ENCODE measurements at regions not wholly inside any gene's neighbourhood (a gene's known extent, or its start where the extent isn't known, plus 50 kb on each side); places are given as distances from the start of the nearest gene placed in this dataset.

DNA sequence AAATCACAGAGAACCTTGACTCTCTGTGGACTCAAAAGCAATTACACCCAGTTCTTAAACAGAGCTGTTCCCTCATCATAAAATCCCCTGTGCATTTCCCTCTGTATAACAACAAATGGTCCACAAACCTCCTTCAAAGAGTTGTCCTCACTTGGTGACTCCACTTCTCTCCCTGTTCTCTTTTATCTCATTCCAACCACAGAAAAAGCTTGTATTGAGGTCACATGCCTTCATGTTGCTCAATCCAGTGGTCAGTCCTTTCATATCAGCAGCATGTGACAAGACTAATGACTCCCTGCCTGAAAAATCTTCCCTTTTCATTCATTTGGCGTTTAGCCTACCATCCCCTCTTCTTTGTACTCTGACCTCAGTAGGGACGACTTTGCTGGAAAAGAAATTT lies 158.0 kb downstream of the DEPDC1B start:
- TF ChIP-seq, protein P1, sequence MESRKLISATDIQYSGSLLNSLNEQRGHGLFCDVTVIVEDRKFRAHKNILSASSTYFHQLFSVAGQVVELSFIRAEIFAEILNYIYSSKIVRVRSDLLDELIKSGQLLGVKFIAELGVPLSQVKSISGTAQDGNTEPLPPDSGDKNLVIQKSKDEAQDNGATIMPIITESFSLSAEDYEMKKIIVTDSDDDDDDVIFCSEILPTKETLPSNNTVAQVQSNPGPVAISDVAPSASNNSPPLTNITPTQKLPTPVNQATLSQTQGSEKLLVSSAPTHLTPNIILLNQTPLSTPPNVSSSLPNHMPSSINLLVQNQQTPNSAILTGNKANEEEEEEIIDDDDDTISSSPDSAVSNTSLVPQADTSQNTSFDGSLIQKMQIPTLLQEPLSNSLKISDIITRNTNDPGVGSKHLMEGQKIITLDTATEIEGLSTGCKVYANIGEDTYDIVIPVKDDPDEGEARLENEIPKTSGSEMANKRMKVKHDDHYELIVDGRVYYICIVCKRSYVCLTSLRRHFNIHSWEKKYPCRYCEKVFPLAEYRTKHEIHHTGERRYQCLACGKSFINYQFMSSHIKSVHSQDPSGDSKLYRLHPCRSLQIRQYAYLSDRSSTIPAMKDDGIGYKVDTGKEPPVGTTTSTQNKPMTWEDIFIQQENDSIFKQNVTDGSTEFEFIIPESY (IDR thresholded peaks at IDR 0.05): no peak
- TF ChIP-seq, protein P2, sequence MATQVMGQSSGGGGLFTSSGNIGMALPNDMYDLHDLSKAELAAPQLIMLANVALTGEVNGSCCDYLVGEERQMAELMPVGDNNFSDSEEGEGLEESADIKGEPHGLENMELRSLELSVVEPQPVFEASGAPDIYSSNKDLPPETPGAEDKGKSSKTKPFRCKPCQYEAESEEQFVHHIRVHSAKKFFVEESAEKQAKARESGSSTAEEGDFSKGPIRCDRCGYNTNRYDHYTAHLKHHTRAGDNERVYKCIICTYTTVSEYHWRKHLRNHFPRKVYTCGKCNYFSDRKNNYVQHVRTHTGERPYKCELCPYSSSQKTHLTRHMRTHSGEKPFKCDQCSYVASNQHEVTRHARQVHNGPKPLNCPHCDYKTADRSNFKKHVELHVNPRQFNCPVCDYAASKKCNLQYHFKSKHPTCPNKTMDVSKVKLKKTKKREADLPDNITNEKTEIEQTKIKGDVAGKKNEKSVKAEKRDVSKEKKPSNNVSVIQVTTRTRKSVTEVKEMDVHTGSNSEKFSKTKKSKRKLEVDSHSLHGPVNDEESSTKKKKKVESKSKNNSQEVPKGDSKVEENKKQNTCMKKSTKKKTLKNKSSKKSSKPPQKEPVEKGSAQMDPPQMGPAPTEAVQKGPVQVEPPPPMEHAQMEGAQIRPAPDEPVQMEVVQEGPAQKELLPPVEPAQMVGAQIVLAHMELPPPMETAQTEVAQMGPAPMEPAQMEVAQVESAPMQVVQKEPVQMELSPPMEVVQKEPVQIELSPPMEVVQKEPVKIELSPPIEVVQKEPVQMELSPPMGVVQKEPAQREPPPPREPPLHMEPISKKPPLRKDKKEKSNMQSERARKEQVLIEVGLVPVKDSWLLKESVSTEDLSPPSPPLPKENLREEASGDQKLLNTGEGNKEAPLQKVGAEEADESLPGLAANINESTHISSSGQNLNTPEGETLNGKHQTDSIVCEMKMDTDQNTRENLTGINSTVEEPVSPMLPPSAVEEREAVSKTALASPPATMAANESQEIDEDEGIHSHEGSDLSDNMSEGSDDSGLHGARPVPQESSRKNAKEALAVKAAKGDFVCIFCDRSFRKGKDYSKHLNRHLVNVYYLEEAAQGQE (IDR thresholded peaks at IDR 0.05): no peak
- TF ChIP-seq, protein P3, sequence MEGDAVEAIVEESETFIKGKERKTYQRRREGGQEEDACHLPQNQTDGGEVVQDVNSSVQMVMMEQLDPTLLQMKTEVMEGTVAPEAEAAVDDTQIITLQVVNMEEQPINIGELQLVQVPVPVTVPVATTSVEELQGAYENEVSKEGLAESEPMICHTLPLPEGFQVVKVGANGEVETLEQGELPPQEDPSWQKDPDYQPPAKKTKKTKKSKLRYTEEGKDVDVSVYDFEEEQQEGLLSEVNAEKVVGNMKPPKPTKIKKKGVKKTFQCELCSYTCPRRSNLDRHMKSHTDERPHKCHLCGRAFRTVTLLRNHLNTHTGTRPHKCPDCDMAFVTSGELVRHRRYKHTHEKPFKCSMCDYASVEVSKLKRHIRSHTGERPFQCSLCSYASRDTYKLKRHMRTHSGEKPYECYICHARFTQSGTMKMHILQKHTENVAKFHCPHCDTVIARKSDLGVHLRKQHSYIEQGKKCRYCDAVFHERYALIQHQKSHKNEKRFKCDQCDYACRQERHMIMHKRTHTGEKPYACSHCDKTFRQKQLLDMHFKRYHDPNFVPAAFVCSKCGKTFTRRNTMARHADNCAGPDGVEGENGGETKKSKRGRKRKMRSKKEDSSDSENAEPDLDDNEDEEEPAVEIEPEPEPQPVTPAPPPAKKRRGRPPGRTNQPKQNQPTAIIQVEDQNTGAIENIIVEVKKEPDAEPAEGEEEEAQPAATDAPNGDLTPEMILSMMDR (IDR thresholded peaks at IDR 0.05; ENCODE audit: low read depth, low read length, missing input control): no peak
- TF ChIP-seq TAF1 (conservative IDR thresholded peaks at IDR 0.05) (no peak), EGR1 (IDR thresholded peaks at IDR 0.05; ENCODE audit: low read depth in 2 of 2) (no peak), RAD21 (IDR thresholded peaks at IDR 0.05) (no peak), SP1 (IDR thresholded peaks at IDR 0.05) (no peak), RXRA (IDR thresholded peaks at IDR 0.05) (no peak)
- TF ChIP-seq, protein P4, sequence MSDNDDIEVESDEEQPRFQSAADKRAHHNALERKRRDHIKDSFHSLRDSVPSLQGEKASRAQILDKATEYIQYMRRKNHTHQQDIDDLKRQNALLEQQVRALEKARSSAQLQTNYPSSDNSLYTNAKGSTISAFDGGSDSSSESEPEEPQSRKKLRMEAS (IDR thresholded peaks at IDR 0.05): no peak

All from liver (tissue), 3 donors.